HT-29 (cell line): ENCODE measurements at regions not wholly inside any gene's neighbourhood (a gene's known extent, or its start where the extent isn't known, plus 50 kb on each side); places are given as distances from the start of the nearest gene placed in this dataset.

Source experiments
- DNase-seq: peaks from one replicate; pipeline ENCODE4 v3.0.0-alpha.2; 2015; ENCODE audit warnings: low spot score

GRCh38 chr5:103428411-103428871, 134.1 kb downstream of the NUDT12 start:
- no peak for DNase-seq

GRCh38 chr5:103427326-103427725, 135.3 kb downstream of the NUDT12 start:
- no peak for DNase-seq

GRCh38 chr5:103425686-103426454, 136.7 kb downstream of the NUDT12 start:
- no peak for DNase-seq

DNA sequence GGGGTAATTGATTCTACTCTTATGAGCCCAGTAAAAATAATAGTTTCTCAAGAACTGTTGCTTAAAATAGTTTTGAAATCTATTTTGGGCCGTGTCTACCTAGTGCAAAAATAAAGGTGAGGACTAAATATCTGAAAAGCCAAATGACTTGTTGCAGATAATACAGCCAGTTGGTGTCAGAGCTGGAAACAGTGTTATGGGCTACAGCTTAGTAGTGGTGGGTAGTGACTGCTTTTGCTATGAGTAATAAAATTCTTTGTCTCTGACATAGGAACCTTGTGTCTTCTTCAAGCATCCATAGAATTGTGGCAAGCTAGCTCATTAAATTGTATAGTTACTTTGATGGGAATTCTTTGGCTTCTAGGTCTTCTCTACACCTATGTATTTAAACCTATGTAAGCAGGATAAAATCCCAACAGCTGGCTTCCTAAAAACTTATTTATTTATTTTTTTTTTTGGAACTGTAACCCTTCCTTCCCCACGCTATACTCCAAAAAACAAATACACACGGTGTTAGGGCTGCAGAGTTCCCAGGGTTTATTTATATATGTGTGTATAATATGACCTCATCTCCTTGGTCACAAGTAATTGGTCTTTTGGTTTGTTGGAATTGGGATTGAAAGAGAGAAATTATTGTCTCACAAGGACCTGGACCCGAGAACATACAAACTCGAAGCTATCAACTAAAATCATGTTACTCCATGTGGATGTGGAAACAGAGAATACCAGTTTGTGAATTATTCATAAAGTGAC, 138.0 kb downstream of the NUDT12 start:
- DNase-seq = no peak

DNA sequence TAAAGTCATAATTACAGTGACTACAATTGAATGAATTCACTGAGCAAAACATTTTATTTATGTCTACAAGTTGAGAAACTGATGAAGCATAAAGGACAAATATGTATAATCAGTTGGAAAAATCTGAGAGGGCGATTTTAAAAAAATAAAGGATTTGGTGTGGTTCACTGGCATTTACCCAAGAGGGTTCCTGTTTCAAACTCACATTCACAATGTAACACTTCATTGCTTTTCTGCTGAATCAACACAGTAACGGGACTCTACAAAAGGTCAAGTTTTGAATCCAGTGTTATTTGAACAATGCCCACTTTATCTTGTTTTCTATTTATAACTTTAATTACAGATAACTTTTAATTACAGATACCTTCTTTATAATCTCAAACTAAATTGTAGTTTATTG, 138.6 kb downstream of the NUDT12 start:
- DNase-seq = no peak

DNA sequence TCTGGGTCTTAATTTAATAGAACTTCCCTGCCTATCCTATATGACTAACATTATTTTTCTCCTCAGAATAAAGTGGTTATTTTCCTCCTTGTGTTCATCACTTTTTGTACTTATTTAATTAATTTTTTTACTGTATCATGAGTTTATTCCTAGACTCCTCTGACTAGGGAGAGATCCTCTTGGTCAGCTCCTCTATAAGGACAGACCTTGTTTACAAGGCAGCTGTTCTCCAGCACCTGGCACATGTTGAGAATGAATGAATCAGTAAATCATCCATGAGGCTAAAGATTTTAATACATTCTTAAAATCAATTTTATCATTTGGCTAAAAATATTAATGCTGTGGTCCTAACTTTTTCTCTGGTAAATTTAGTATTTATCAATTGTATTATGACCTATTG, 139.8 kb downstream of the NUDT12 start:
- DNase-seq = no peak

DNA sequence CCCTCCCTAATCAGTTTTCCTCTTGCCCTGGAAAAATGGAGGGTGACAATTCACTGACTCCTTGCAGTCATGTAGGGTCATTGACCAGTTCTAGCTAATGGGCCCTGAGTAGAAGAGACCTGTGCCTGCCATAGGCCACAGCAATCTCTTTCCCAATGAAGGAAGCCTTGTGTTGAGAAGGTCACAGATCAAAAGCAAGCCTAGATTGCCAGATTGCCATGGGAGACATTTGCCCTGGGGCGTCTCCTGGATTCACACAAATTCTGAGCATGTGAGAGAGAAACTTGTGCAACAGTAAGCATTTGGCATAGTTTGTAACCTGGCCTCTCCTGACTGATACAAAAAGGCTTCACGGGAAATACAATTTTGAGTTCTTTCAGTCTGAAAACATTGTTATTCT, 148.0 kb downstream of the NUDT12 start:
- DNase-seq = no peak

DNA sequence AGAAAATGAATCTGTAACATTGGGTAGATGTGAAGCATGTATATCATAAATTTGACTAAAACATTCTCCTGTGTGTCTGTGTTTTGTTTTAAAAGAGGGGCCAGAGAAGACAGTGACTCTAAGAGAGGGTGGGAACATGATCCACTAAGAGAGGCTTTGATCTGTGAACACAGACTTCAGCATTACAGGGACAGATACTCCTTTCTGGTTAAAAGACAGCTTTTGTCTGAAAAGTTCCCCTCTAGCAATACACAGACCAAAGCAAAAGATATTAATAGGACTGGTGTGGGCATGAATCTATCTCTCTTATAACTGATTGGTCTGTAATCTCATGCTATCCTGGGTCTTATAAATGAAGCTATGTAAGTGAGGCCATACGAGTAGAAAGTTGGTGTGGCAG, 150.9 kb downstream of the NUDT12 start:
- DNase-seq = no peak

DNA sequence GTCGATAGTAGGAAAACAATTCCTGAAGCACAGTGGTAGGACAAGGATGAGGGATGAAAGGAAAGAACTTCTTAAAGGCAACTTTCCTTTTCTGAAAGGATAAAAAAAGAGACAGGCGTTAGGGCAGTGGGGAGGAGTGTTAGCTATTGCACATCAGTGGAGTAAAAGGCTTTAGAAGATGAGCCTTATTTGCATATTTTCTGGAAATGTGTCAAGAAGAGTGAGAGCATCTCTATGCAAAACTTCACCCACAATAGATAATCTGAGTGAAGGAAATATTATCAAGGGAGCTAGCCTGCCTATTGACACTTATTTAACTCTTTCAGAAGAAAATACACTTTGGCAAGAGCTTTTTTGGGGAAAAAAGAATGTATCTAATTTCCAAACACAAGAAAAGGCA, 151.6 kb downstream of the MACIR start:
- DNase-seq = no peak

- no peak for DNase-seq
Observed at GRCh38 chr5:103409013-103409670, 150.6 kb downstream of the MACIR start.

- no peak for DNase-seq
Observed at GRCh38 chr5:103408408-103408807, 149.8 kb downstream of the MACIR start.

- DNase-seq = peak; percentile 4
Observed at GRCh38 chr5:103407402-103407801, 148.8 kb downstream of the MACIR start.

- no peak for DNase-seq
Observed at GRCh38 chr5:103404483-103404882, 145.9 kb downstream of the MACIR start.

DNA sequence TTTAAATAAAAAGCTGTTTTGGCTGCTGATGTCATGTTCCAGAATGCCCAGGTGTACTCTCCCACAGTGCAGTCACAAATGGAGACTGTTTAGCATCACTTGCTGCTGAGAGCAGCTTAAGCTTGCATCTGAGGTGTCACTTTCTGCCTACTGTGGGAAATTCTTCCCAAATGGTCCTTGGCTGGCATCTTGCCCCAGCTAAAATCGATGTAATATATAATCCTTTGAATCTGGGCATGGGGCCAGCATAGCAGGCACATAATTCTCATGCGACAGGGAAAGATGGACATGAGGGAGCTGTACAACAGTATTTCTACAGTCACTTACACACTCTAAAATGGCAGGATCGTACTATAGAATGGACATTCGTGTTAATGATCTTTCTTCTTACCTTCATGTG, 144.3 kb downstream of the MACIR start:
- peak; percentile 6 for DNase-seq

DNA sequence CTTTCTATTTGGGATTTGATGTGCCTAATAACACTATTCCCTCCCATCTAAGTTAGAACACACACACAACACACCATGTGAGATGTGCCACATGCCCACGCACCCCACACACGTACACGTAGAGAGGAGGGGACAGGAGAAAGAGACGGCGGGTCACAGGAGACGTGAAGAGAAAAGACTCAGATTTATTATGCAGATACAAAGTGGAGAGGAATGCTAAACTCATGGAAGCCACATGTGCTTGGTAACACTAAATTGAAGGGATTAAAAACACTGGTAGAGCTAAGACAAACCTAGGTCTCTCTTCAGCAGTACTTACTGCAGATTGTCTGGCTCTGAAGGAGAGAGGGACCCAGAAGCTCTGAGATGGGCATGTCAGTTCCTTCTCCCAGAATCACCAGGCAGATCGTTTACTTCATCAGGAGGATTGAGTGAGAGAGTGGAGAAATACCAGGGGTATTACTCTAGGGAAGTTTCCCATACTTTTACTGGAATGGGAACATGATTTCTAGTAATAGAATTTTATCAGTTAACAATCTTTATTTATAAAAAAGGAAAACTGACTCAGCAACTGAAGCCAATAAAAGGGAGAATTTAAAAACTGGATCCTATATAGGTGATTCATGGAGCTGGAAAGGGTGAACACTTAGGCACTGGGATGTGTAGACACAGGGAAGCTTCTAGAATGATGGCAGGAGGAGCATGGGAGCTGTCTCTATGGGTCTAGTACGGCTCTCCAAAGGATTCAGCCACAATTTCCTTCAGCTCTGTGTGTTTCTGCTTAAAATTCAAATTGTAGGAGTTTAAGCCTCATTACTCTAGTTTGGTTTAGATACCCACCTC, 139.4 kb downstream of the MACIR start:
- no peak for DNase-seq

GRCh38 chr5:103394676-103395075, 136.1 kb downstream of the MACIR start:
- DNase-seq = no peak

- DNase-seq = no peak
Observed at GRCh38 chr5:103393101-103393754, 134.7 kb downstream of the MACIR start.

GRCh38 chr5:103391659-103392058, 133.1 kb downstream of the MACIR start:
- DNase-seq = no peak

DNA sequence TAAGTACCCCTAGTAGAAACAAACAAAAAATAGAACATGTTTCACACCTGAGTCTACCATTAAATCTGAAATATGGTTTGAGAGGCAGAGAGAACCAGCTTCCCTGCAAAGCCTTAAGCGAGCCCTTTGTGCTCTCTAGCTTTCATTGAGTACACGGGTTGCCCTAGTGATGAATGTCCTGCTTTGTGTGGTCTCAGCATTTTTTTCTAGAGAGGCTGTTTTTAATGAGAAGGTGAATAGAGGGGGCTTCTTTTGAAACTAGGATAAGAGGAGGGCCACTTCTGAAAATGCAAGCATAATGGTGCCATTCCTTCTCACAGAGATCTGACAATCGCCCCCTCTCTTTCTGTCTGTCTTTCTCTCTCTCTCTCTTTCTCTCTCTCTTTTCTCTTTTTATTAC, 131.3 kb downstream of the MACIR start:
- no peak for DNase-seq

GRCh38 chr5:103389357-103389756, 130.8 kb downstream of the MACIR start:
- no peak for DNase-seq

GRCh38 chr5:103385722-103386121, 127.2 kb downstream of the MACIR start:
- no peak for DNase-seq
